NCI-H1092 treated with DMSO at 0.1 percent for 48 hours (cell line): ENCODE measurements at regions not wholly inside any gene's neighbourhood (a gene's known extent, or its start where the extent isn't known, plus 50 kb on each side); places are given as distances from the start of the nearest gene placed in this dataset.
A peak's percentile ranks its signal among the peaks of the same experiment; 100 is the strongest.

ENCODE experiments used
- DNase-seq: peaks from one replicate; lab custom pipeline; 2025; lab: John Stamatoyannopoulos, UW

DNA sequence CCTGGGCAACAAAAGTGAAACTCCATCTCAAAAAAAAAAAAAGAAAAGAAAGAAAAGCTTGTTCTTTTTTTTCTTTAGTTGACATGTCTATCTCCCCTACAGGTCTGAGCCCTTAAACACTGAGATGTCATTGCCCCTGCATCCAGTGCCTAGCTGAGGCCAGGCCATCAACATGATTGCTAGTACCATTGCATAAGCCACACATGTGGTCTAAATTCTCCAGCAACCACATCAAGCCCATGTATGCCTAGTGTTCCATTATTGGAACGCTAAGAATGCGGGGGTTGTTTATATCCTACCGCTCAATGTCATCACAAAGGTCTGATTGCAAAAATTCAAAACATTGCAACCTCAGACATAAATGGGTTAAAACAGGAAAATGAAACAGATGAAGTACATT is 62.7 kb downstream of the NPTX2 start:
- no peak for DNase-seq

DNA sequence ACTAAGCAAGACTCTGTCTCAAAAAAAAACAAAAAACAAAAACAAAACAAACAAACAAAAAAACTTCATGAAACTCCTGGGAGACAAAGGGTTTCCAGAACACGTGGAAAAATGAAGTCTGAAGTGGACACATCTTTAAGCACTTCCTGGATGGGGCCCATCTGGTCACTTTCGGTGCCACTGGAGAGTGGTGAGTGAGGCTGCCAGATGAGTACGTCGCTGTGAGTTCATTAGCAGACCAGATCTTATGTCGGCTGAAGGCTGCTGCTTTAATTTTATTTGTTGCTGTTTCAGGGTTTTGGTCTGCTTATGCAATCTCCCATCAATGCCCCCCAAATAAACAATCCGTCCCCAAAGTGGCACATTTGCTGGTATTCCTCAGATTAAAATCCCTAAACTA is 64.4 kb downstream of the NPTX2 start:
- DNase-seq: peak; percentile 27

GRCh38 chr7:98681951-98682350 is 64.9 kb downstream of the NPTX2 start:
- DNase-seq: peak; percentile 36

DNA sequence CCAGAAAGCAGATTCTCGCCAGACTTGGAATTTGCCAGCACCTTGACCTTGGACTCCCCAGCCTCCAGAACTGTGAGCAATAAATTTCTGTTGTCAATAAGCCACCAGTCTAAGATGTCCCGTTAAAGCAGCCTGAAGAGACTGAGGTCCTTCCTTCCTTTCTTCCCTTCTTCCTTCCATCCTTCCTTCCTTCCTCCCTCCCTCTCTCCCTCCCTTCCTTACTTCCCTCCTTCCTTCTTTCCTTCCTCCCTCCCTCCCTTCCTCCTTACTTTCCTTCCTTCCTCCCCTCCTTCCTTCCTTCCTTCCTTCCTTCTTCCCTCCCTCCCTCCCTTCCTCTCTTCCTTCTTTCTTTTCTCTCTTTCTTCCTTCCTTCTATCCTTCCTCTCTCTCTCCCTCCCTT is 66.4 kb downstream of the NPTX2 start:
- no peak for DNase-seq

GRCh38 chr7:98685541-98685940 is 68.5 kb downstream of the NPTX2 start:
- no peak for DNase-seq

DNA sequence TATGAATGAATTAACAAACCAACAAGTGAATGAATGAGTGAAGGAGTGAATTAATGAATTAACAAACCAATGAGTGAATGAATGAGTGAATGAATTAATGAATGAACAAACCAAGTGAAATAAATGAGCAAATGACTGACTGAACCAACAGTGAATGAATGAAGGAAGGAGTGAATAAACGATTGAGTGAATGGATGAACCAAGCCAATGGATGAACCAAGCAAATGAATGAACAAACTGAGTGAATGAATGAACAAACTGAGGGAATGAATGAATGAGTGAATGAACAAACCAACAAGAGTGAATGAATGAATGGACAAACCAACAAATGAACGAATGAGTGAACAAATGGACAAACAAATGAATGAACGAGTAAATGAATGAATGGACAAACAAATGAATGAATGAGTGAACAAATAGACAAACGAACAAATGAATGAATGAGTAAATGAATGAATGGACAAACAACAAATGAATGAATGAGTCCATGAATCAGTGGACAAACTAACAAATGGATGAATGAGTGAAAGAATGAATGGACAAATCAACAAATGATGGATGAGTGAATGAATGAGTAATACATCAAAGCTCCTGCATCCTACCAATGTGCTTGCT is 69.5 kb downstream of the NPTX2 start:
- no peak for DNase-seq

- DNase-seq: peak; percentile 52
Observed at GRCh38 chr7:98687111-98687751, 70.1 kb downstream of the NPTX2 start.

DNA sequence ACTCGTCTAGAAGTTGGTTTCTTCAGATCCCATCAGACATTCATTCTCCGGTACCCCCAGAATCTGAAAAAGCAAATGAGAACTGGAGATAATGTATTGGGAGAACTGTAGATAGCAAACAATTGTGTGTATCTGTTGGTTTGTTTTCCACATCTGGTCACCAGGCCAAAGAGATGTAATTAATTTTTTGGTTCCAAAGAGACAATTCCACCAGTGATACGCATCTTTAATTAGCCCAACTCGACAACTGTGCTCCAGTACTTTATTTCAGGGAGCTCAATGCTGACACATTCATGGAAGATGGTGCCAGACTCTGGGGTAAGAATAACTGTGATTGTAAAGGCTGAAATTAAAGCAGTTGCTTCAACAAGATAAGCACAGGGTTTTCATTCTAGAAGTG is 74.5 kb downstream of the NPTX2 start:
- DNase-seq: no peak

GRCh38 chr7:98697083-98697482 is 80.0 kb downstream of the NPTX2 start:
- no peak for DNase-seq

- no peak for DNase-seq
Observed at GRCh38 chr7:98697485-98698240, 80.6 kb downstream of the NPTX2 start.

DNA sequence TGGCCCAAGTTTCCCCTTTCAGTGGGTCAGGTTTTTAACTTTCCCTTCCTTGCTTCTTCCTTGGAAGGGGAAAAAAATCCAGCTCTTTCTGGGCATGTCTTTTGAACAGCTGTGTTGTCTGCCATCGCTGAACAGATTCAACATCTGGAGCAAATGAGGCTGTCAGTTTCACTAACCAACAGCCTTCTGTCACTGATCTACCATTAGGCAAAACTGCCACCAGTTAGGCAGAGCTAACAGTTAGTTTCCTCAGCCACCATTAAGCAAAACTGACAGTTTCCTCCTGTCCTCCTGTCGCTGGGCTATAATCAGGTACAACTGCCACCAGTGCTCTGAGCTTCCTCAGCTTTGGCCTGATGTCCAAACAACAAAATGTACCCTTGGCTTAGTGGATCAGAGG is 81.9 kb downstream of the NPTX2 start:
- no peak for DNase-seq

GRCh38 chr7:98700533-98700932 is 83.4 kb downstream of the NPTX2 start:
- DNase-seq: no peak

DNA sequence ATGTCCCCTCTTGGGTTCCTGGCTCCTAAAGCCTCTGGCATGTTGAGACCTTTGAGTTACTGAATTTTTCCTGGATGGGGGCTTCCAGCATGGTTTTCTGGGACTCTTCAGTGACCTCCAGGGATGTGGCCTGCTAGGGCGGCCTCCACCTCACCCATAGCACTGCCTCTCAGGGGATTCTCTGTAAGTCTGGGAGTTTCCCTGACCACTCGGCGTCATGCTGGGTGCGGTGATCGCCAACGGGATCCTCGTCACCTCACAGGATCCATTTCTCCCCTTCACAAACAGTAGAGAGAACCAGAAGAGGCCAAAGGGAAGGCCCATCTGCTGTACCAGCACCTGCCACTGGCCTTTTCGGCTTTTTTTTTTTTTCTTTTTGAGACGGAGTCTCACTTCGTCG is 84.3 kb downstream of the NPTX2 start:
- no peak for DNase-seq

GRCh38 chr7:98702021-98702420 is 84.9 kb downstream of the NPTX2 start:
- DNase-seq: no peak

- no peak for DNase-seq
Observed at GRCh38 chr7:98703916-98704315, 86.8 kb downstream of the NPTX2 start.

GRCh38 chr7:98705626-98706025 is 88.5 kb downstream of the NPTX2 start:
- no peak for DNase-seq

- no peak for DNase-seq
Observed at GRCh38 chr7:98707076-98707475, 90.0 kb downstream of the NPTX2 start.

DNA sequence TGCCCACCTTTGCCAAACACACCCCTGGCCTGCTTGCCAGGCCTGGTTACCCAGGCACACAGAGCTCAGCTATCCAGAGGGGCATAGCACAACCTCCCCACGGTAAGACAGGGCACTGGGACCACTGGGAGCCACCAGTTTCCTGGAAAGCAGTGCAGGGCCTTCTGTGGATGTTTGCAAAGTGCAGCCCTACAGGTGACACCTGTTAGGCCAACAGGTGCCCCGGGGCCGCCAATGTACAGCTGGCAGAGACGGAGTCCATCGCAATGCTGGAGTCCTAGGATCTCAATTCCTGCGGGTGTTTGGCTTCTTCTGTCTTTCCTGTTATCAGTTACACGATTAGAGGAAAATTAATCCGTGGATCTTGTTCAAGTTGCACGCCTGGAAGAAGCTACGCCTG is 94.9 kb downstream of the NPTX2 start:
- DNase-seq: no peak

DNA sequence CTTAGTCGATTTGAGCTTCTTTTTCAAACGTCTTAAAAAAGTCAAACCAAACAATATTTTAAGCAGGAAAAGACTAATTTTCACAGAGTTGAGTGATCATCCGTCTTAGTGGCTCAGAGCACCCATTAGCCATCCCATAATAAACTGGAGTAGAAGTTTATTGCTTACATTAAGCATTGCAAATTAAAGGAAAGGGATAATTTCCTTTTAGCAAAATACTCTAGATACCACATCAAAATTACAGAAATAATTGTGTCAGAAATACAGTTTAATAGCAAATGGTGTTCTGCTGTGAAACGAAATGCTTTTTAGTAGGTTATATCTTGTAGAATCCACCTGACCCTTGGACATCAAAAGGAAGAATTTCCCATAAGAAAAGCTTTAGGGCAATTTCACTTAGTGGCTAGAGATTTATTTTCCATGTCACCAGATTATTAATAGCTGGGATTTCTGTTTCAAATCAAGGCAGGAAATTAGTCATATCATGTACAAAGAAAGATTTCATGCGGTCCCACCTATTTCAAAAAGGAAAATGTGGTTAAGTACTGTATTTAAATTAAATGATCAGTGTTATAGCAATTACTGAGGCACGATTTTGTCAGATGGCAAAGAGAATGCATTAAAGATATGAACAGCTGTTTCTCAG is 96.2 kb downstream of the NPTX2 start:
- DNase-seq: no peak

GRCh38 chr7:98719396-98719795 is 102.3 kb downstream of the NPTX2 start:
- DNase-seq: no peak

DNA sequence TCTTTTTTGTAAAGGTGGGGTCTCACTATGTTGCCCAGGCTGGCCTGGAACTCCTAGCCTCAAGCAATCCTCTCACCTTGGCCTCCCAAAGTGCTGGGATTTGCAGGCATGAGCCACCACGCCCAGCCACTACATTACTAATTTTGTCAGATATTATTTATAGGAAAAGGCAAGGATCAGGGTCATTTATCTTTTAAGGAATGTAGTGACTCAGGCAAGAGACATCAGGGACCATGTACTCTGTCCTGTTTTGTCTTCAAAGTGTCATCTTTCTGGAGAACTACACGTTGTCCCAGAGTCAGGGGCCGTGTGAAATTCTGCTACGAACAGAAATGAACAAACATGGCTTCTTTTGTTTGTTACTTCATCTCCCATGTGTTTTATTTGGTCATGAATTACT is 105.3 kb downstream of the NPTX2 start:
- DNase-seq: no peak

GRCh38 chr7:98724591-98724990 is 107.5 kb downstream of the NPTX2 start:
- DNase-seq: no peak

DNA sequence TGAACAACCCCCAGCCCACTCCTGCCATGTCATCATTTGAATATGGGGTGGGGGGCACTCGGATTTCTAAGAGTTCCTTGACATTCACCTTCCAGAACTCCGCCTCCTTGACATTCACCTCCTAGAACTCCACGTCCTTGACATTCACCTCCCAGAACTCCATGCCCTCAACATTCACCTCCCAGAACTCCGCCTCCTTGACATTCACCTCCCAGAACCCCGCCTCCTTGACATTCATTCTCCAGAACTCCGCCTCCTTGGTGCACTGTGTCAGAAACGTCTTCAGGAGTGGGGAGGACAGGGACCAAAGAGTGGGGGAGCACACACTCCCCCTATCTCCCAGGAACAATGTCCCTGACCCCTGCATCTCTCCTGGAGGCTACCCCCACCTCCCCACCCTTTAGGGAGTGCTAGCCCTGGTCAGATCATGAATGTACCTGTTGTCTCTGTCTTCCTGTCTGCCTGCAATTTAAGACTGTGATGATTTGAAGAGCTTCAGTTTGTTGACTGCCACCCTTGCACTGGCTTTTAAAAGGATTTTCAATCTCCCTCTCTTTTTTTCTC is 110.1 kb downstream of the NPTX2 start:
- no peak for DNase-seq
